Ishikawa (cell line): ENCODE measurements at regions not wholly inside any gene's neighbourhood (a gene's known extent, or its start where the extent isn't known, plus 50 kb on each side); places are given as distances from the start of the nearest gene placed in this dataset.

ENCODE experiments used
- CEBPB ChIP-seq: IDR thresholded peaks from 2 replicates; pipeline ENCODE4 v1.6.1; 2012
- CREB1 ChIP-seq: IDR thresholded peaks from 2 replicates; pipeline ENCODE4 v1.6.1; 2012; ENCODE audit warnings: low read depth
- EGR1 ChIP-seq: IDR thresholded peaks from 2 replicates; pipeline ENCODE4 v1.6.1; 2012
- EP300 ChIP-seq: IDR thresholded peaks from 2 replicates; pipeline ENCODE4 v1.6.1; 2012; ENCODE audit warnings: borderline replicate concordance
- FOXM1 ChIP-seq: IDR thresholded peaks from 2 replicates; pipeline ENCODE4 v1.6.1; 2012; ENCODE audit warnings: low read depth, borderline replicate concordance
- NFIC ChIP-seq: IDR thresholded peaks from 2 replicates; pipeline ENCODE4 v1.6.1; 2012
- RAD21 ChIP-seq: IDR thresholded peaks from 2 replicates; pipeline ENCODE4 v1.6.1; 2012; ENCODE audit warnings: low read depth
- TCF12 ChIP-seq: IDR thresholded peaks from 2 replicates; pipeline ENCODE4 v1.6.1; 2012; ENCODE audit warnings: low read depth
- TEAD4 ChIP-seq: IDR thresholded peaks from 2 replicates; pipeline ENCODE4 v1.6.1; 2012
- ZBTB7A ChIP-seq: IDR thresholded peaks from 2 replicates; pipeline ENCODE4 v1.6.1; 2012; ENCODE audit warnings: low read depth
- TF ChIP-seq, protein P1 (sequence below): IDR thresholded peaks from 2 replicates; pipeline ENCODE4 v1.6.1; 2012
- TF ChIP-seq, protein P2 (sequence below): IDR thresholded peaks from 2 replicates; pipeline ENCODE4 v1.6.1; 2012; ENCODE audit warnings: low read depth, mild to moderate bottlenecking
- TF ChIP-seq, protein P3 (sequence below): IDR thresholded peaks from 2 replicates; pipeline ENCODE4 v1.6.1; 2012

DNA sequence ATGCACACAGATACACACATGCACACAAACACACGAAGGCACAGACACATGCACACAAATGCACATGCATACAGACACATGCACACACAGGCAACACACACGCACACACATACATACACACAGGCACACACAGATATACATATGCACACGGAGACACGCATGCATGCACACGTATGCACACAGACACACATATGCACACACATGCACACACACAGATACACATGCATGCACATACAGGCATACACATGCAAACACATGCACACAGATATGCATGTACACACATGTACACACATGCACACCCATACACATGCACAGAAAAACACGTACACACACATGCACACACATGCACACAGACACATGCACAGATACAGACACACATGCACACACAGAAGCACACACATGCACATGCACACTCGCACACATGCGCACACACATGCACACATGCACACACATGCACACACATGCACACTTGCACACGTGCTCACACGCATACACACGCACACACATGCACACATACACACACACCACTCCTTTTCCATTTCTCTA, 70.8 kb upstream of the ALDH3B2 start:
- TF ChIP-seq EP300 (no peak), CREB1 (no peak), RAD21 (no peak), TEAD4 (no peak), FOXM1 (no peak), ZBTB7A (no peak)
- TF ChIP-seq, protein P1, sequence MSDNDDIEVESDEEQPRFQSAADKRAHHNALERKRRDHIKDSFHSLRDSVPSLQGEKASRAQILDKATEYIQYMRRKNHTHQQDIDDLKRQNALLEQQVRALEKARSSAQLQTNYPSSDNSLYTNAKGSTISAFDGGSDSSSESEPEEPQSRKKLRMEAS: no peak

DNA sequence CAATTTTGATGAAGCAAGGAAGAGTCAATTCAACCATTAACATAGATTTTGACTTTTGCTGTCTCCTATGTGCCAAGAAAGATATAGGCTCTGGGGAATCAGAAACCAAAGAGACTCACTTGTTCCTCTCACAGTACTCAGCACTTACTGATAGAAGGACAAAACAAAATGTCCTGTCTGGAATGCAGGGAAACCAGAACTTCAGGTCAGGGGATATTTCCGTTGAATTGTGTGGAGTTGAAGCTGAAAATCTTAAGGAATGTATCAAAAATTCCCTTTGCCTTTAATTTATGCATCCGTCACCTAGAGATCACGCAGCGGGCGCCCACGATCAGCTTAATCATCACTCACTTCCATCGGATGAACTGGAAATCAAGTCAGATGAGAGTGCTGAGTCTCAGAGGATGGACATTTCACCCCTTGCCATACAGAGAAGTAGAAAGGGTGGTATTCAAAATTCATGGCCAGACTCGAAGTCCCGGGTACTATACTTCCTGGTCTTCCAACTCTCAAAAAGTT, 63.2 kb upstream of the ALDH3B2 start:
- TF ChIP-seq TEAD4: peak; percentile 43; the same call in 1 of the 2 replicates

DNA sequence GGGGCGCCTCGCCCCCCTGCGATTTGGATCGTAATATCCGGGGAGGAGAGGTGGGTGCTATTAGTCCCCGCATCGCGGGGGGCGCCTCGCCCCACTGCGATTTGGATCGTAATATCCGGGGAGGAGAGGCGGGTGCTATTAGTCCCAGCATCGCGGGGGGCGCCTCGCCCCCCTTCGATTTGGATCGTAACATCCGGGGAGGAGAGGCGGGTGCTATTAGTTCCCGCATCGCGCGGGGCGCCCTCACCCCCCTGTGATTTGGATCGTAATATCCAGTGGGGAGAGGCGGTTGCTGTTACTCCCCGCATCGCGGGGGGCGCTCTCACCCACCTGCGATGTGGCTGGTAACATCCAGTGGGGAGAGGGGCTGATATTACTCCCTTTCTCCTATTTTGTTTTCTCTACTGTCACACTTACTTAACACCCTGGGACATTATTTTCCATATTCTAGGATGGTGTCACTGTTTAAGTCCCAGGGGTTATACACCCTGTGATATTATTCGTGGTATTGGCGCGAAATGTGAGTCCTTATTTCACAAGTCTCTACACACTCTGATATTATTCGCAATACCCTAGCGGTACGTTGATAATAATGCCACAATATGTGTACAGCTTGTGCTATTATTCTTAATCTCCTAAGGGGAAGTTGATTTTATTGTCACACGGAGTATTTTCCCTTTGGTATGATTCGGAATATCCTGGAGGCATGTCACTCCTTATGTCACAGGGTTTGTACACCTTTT, 57.8 kb upstream of the ALDH3B2 start:
- TF ChIP-seq, protein P1: no peak
- TF ChIP-seq, protein P2, sequence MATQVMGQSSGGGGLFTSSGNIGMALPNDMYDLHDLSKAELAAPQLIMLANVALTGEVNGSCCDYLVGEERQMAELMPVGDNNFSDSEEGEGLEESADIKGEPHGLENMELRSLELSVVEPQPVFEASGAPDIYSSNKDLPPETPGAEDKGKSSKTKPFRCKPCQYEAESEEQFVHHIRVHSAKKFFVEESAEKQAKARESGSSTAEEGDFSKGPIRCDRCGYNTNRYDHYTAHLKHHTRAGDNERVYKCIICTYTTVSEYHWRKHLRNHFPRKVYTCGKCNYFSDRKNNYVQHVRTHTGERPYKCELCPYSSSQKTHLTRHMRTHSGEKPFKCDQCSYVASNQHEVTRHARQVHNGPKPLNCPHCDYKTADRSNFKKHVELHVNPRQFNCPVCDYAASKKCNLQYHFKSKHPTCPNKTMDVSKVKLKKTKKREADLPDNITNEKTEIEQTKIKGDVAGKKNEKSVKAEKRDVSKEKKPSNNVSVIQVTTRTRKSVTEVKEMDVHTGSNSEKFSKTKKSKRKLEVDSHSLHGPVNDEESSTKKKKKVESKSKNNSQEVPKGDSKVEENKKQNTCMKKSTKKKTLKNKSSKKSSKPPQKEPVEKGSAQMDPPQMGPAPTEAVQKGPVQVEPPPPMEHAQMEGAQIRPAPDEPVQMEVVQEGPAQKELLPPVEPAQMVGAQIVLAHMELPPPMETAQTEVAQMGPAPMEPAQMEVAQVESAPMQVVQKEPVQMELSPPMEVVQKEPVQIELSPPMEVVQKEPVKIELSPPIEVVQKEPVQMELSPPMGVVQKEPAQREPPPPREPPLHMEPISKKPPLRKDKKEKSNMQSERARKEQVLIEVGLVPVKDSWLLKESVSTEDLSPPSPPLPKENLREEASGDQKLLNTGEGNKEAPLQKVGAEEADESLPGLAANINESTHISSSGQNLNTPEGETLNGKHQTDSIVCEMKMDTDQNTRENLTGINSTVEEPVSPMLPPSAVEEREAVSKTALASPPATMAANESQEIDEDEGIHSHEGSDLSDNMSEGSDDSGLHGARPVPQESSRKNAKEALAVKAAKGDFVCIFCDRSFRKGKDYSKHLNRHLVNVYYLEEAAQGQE: no peak
- TF ChIP-seq TEAD4: no peak
- no peak for TF ChIP-seq ZBTB7A
- no peak for TF ChIP-seq EP300
- TF ChIP-seq CEBPB: no peak
- no peak for TF ChIP-seq RAD21
- TF ChIP-seq, protein P3, sequence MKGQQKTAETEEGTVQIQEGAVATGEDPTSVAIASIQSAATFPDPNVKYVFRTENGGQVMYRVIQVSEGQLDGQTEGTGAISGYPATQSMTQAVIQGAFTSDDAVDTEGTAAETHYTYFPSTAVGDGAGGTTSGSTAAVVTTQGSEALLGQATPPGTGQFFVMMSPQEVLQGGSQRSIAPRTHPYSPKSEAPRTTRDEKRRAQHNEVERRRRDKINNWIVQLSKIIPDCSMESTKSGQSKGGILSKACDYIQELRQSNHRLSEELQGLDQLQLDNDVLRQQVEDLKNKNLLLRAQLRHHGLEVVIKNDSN: no peak
- TF ChIP-seq CREB1: no peak
- TF ChIP-seq TCF12: no peak

DNA sequence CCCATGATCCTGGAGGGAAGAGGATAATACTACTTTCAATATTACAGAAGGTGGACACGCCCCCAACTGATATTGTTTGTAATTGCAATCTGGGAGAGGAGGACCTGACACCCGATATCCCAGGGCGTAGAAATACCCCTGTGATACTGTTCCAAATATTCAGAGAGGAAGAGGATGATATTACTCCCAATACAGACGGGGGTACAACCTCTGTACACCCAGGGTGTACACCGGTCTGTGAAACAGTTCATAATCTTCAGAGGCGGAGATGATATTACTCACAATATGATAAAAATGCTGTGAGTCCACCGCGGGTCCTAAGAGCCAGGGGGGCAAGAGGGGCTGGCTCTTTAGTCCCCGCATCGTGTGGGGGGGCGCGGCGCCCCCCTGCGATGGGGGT, 57.2 kb upstream of the ALDH3B2 start:
- TF ChIP-seq FOXM1 (no peak), CREB1 (no peak), NFIC (no peak), EGR1 (no peak)

DNA sequence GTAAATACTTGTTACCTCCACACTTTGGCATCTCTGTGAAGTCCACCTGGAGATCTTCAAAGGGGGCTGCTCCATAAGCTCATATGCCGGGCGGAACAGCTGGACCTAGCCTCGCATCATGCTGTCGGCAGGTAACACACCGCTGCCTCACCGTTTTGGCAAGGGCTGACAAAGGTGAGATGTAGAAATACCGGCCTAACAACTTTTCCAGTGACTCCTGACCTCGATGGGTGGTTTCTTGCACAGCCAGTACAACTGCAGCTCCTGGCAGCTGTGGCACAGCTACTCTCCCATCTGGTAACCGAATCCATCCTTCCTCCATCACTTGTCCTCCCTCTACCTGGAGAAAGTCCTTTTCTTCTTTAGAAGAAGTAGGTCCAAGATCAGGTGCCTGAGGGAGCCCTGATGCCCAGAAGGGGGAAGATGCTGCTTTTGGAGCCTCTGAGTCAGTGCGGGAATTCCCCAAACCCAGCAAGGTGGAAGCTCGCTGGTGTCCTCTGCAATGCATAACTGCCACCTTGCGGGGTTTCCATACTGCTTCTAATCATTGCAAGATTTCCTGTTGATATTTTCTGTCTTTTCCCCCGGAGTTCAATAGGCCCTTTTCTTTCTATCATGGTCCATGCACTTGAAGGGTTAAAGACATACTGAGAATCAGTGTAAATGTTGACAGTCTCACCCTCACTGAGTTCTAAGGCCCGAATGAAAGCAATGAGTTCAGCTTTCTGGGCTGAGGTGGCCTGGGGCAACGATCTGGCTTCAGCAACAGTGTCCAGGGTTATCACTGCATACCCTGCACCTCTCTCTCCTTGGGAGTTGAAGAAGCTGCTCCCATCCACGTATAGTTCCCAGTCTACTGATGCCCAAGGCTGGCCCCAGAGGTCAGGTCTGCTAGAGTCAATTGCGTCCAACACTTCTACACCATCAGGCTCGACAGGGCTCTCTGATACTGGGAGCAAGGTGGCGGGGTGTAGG, 52.9 kb upstream of the ALDH3B2 start:
- TF ChIP-seq, protein P1: peak; percentile 30; the same call in 1 of the 2 replicates
